HG02885 (cell line): ENCODE measurements at regions not wholly inside any gene's neighbourhood (a gene's known extent, or its start where the extent isn't known, plus 50 kb on each side); places are given as distances from the start of the nearest gene placed in this dataset.

Experiments
- ATAC-seq: cut with Tn5 transposase; IDR thresholded peaks from one replicate; pipeline ENCODE4 v1.9.1; 2021; ENCODE audit warnings: mild to moderate bottlenecking; ENCODE audit not compliant: unreplicated experiment, poor library complexity

DNA sequence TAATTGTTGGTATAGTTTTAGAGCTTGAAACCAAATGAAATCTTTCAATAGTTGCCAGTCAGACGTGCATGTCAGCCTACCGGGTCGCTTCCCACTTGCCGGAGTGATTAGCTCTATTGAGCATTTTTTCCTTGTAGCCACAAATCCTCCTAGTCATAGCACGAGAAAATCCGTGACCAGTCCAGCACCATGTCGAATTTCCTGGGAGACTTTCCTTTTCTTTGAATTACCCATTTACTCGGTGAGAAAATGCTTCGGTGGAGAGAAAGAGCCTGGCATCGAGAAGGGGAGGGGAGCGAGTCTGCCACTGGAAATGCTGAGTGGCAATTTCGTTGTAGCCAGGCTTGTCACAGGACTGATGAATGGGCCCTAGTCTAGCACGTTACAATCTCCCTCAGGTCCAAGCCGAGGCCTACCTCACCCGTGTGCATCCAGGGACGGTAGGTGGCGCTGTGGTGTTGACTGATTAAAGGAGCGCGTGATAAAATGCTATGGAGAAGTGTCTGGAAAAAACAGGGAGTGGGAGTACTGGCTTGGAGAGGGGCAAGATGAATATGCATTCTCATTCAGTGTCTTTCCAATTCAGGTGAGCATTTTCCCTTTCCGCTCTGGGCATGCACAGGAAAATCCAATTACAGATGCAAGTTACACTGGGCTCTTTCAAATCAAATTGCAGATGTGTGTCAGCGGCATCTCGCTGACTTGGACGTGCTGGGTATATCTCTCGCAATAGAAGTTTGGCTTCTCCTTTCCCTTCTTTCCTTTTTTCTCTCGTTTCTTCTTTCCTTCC, 238.8 kb downstream of the EDEM1 start:
- ATAC-seq, result peak; percentile 63

DNA sequence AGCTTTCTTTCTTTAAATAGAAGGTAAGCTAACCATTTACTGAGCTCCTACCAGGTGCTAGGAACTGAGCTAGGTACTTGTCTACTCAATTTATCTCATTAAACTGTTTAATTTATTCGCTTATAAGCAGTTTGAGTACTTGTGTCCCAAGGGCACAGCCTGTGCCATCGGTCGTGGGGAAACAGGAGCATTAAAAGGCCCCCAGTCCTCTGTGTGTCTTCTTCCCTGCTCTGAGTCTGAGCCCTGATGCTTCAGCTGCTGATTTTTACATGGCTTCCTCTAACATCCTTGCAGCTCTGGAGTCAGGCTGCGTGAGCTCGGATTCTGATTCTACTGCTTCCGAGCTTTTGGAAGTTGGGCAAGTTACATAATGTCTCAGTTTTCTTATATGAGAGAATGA, 239.5 kb downstream of the EDEM1 start:
- ATAC-seq, result no peak

DNA sequence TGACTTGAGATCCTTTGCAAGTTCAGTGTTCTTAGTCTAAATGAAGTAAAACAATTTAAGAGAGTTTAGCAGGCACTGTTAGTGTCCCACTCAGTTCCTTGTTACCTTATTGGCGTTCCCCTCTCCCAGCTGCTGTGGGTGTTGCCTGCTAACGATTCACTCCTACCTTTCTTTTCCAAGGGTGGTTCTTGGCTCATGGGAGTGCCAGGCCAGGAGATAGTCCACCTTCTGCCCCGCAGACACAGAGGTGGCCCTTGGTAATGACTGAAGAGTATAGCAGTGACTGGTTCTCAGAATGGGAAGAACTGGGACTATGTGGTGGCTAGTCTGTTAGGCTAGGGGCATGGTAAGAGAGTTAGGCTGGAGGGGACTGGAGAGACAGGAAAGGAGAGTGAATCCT, 240.4 kb downstream of the EDEM1 start:
- no peak for ATAC-seq

DNA sequence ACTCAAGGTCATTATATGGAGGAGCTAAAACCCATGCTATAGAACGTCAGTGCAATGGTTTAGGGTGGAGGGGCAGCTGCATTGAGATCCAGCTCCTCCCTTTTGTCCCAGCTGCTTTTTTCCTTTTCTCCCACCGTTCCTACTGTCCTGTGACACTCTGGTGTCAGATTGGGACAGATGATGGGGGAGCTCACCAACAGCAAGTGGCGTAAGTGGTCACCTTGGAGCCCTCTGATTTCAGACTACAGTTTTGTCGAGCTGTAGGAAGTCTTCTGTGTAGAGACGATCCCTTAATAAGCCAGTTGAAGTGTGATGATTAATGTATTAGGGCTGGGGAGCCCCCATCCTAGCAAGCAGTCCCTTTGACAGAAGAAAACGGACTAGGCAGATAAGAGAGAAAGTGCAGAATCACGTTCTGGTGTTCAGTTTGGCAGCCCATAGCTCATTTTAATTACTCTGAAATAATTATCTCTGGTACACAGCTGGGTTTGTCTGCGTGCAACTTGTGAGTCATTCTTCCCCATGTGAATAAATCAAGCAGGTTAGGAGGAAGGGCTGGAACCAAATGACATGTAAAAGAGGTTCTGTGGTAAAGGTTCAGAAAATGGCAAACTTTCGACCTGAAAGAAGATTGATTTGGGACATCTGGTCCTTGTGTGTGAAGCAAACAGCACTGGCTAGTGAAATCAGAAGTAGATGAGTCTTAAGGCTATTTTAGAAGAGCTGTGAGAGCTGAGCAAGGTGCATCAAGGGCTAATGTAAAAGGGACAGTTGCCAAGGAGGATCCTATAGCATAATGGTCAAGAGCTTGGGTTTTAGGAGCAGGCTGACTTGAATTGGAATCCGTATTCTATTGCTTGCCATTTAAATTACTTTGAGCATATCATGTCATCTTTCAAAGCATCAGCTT, 241.4 kb downstream of the EDEM1 start:
- peak; percentile 83 for ATAC-seq

DNA sequence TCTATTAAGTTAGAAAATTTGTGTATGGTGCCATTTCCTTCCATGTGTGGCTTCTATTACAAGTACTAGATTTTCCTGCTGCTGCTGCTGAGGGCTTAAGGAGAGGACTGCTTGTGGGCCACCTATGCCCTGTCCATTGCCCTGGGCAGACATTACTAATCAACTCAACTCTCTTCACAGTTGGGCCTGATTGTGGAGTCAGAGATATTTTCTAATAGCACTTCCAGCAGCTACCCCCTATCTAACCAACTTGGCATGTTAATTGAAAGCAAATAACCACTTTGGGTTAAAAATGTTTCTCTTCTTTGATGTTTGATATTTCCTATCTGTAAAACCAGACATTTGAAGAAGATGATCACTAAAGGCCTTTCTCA, 242.0 kb downstream of the EDEM1 start:
- no peak for ATAC-seq

DNA sequence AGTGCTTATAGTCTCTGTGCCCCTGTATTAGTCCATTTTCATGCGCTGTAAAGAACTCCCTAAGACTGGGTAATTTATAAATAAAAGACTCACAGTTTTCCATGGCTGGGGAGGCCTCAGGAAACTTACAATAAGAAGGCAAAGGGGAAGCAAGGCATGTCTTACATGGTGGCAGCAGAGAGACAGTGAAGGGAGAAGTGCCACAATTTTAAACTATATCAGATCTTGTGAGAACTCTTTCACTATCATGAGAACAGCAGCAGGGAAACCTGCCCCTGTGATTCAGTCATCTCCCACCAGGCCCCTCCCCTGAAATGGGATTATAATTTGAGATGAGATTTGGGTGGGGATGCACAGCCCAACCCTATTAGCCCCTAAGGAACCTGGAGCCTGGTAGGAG, 243.2 kb downstream of the EDEM1 start:
- ATAC-seq, result no peak

DNA sequence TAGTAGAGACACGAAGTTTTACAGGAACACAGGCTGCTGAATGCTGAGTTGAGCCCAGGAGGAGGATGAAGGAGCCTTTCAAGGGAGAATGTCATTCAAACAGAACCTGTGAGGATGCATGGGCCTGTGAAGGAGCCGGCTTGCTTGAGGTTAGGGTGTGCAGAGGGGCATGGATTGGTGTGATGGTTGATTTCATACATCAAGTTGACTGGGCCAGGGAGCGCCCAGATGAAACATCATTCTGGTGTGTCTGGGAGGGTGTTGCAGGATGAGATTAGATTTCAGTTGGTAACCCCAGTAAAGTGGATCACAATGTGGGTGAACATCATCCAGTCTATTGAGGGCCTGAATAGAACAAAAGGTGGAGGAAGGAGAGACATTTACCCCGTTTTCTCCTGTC, 243.6 kb downstream of the EDEM1 start:
- no peak for ATAC-seq

DNA sequence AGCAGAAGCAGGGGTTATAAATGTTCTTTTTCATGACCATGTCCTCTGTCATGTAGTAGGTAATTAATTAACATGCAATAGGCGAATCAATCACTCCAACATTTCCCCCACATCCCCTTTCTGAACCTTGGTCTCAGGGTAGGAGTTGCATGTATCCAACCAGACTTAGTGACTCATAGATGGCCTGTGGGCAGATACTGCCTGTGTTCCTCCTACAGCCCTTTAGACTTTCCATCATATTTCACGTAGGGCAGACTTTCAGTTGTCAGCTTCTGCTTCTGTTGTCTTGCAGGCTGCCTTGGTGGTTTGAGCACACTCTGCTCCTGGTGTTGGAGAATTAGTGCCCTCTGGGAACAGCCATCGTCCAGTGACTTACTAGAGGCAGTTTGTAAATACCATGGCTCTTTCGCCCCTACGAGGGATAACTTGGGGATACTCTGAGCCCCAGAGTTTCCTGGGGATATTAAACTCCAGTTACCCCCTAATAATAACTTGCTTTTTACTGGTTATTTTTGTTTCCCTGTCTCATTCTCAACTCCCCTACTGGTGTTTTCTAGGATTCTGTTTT, 244.4 kb downstream of the EDEM1 start:
- no peak for ATAC-seq

DNA sequence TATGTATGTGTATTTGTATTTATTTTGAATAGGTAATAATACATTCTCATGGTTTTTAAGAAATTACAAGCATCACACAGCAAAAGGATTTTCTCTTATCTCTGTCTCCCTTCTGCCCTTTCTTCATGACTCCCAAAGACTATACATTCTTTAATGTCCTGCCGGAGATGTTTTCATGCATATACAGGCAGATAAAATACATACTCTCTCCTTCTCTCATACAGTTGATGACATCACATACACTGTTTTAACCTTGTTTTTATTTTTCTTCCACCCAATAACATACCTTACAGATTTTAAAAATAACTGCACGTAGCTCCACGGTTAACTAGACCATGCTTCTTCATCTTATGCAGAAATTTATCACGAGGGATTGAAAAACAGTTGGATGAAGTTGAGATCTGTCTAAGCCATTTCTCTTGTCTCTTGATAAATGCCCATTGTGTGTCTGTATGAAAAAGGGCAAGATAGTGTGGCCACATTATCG, 249.8 kb downstream of the EDEM1 start:
- no peak for ATAC-seq

DNA sequence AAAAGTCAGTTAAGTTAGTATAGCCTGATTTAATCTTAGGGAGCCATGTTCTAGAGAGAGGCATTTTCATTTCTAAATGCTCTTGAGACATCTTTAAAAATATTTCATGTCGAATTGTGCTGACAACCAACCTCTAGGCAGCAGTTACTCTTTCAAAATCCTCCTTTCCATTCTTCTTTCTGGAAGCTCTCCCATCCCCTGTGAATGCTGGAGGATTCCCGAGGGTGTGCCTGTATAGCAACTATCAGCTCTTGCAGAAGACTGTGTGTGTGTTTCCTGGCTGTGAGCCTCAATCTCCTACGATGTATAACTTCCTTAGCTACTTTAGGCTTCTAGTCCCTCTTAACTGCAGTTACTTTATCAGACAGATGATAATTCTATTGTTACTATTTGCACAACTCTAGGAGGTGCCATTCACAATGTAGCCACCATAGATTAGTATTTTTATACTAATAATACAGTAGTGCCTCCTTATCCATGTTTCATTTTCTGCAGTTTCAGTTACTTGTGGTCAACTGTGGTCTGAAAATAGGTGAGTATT, 250.3 kb downstream of the EDEM1 start:
- no peak for ATAC-seq

DNA sequence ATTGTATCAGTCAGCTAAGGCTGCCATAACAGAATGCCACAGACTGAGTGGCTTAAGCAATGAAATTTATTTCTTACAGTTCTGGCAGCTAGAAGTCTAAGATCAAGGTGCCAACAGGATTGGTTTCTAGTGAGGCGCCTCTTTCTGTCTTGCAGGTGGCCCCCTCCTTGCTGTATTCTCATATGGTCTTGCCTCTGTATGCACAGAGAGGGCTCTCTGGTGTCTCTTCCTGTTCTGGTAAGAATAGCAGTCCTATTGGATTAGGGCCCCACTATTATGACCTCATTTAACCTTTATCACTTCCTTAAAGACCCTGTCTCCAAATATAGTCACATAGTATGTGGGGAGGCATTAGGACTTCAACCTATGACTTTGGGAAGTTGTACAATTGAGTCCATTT, 253.9 kb downstream of the EDEM1 start:
- no peak for ATAC-seq

DNA sequence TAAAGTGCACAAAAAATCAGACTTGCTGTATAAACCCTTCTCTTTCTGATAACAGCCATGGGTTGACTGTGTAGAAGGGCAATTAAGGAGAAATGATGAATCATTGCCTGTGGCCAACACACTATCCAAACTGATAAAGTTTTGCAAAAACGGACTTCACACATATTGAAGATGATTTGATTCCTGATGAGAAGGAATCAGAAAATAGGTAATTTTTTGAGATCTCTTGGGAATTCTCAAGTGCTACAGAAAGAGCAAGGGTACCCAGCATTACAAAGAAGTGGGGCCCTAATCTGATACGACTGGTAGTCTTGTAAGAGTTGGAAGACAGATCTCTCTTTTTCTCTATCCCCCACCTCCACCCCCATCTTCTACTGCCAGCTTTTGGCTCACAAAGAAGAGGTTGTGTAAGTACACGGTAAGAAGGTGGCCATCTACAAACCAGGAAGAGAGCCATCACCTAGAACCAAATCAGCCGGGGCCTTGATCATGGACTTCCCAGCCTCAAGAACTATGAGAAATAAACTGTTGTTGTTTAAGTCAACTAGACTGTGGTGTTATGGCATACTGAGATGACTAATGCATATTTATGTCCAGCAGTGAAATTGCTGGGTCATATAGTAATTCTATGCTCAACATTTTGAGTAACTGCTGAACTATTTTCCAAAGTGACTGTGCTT, 254.7 kb downstream of the EDEM1 start:
- ATAC-seq, result no peak

DNA sequence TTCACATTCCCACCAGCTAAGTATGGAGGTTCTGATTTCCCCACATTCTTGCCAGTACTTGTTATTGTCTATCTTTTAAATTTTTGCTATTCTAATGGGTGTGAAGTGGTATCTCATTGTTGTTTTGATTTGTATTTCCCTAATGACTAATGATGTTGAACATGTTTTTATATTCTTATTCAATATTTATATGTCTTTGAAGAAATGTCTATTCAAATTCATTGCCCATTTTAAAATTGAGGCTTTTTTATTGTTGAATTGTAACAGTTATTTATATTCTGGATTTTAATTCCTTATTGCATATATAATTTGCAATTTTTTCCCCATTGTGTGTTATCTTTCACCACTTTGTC, 255.3 kb downstream of the EDEM1 start:
- no peak for ATAC-seq

DNA sequence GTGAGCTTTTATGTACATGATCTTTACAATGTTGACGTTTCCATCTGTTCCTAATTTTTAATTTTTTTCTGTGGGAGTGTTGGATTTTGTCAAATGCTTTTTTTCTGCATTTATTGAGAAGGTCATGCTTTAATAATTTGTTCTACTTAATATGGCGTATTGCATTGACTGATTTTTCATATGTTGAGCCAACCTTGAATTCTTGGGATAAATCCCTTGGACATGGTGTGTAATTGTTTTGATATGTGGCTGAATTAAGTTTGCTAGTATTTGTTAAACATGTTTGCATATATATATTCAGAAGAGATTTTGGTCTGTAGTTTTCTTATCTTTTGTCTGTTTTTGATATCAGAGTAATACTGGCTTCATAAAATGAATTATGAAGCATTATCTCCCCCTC, 256.7 kb downstream of the EDEM1 start:
- ATAC-seq, result no peak

DNA sequence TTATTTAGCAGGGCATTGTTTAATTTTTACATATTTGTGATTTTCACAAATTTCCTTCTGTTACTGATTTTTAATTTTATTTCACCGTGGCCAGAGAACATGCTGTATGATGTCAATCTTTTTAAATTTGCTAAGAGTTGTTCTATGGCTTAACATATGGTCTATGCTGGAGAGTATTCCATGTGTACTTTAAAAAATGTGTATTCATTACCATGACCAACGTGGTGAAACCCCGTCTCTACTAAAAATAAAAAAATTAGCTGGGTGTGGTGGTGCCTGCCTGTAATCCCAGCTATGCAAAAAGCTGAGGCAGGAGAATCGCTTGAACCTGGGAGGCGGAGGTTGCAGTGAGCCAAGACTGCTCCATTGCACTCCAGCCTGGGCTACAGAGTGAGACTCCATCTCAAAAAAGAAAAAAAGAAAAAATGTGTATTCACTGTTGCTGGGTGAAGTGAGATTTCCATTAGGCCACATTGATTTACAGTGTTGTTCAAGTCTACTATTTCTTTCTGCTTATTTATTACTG, 258.2 kb downstream of the EDEM1 start:
- ATAC-seq, result no peak

DNA sequence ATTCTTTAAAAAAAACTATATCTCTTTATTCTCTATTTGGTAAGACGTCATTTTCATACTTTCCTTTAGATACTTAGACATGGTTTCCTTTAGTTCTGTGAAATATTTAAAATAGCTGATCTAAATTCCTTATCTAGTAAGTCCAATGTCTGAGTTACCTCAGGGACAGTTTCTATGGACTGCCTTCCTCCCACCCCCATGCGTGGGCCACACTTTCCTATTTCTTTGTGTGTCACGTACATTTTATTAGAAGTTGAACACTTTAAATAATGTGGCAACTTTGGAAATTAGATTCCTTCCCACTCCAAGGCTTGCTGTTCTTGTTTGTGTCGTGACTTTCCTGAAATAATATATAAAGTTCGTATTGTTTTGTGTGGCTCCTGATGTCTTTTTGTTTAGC, 260.7 kb downstream of the EDEM1 start:
- no peak for ATAC-seq

DNA sequence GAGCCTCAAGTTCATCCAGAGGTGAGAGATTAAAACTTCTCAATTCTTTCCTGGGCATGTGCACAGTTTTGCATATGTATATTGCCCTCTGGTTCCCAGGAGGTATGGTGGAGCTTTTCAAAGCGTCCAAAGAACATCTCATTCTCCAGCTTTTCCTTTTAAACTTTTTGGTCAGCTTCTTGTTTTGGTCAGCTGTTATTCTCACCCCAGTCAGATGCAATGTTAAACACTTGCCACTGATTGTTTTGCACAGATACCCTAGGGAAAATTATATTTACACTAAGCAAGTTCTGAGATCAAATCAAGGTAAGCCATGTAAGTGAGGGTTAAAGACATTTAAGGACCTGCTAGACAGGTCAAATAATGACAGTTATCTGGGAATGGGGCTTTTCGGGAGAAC, 261.3 kb downstream of the EDEM1 start:
- no peak for ATAC-seq

DNA sequence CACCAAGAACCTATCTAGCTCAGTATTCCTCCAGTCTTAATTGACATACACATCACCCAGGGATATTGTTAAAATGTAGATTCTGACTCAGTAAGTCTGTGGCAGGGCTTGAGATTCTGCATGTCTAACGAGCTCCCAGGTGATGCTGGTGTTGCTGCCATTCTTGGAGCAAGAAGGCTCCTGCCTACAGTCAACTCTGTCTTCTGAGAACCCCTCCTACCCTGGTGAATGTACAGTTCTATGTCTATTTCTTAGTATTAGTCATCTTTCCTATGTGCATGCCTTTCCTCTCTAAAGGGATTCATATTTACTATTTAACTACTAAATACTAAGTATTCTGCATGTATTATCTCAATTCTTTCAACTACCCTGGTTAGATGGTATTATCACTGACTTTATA, 268.7 kb downstream of the EDEM1 start:
- ATAC-seq, result peak; percentile 73

DNA sequence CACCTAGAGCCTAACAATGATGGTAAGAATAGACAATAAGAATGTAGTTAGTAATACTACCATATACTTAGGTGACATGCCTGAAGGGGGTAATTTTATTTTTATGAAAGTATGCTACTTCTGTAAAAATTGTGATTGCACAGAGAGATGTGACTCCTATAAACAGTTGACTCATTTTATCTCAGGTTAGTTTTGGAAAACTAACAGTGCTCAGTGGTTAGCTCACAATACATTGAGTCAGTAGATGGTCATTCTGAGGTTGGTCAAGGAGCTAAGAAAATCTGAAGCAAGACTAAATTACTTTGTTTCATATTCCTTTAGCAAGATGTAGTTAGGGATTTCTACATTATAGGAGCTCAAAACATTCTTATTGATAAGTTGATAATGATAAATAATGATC, 271.0 kb downstream of the EDEM1 start:
- ATAC-seq, result no peak

DNA sequence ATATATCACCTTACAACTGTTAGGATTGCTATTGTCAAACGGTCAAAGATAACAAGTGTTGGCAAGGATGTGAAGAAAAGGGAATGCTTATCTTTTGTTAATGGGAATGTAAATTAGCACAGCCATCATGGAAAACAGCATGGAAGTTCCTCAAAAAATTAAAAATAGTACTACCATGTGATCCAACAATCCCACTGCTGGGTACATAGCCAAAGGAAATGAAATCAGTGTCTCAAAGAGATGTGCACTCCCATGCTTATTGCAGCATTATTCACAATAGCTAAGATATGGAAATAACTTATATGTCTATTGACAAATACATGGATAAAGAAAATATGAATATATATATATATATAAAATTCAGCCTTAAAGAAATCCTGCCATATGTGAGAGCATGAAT, 274.6 kb downstream of the EDEM1 start:
- ATAC-seq, result no peak
